Ishikawa (cell line): ENCODE measurements at regions not wholly inside any gene's neighbourhood (a gene's known extent, or its start where the extent isn't known, plus 50 kb on each side); places are given as distances from the start of the nearest gene placed in this dataset.

Experiments
- CREB1 ChIP-seq: IDR thresholded peaks from 2 replicates; pipeline ENCODE4 v1.6.1; 2012; ENCODE audit warnings: low read depth
- EGR1 ChIP-seq: IDR thresholded peaks from 2 replicates; pipeline ENCODE4 v1.6.1; 2012
- EP300 ChIP-seq: IDR thresholded peaks from 2 replicates; pipeline ENCODE4 v1.6.1; 2012; ENCODE audit warnings: borderline replicate concordance
- NFIC ChIP-seq: IDR thresholded peaks from 2 replicates; pipeline ENCODE4 v1.6.1; 2012
- RAD21 ChIP-seq: IDR thresholded peaks from 2 replicates; pipeline ENCODE4 v1.6.1; 2012; ENCODE audit warnings: low read depth
- TAF1 ChIP-seq: IDR thresholded peaks from 2 replicates; pipeline ENCODE4 v1.6.1; 2012; ENCODE audit warnings: low read depth, mild to moderate bottlenecking
- TEAD4 ChIP-seq: IDR thresholded peaks from 2 replicates; pipeline ENCODE4 v1.6.1; 2012
- YY1 ChIP-seq: IDR thresholded peaks from 2 replicates; pipeline ENCODE4 v1.6.1; 2012; ENCODE audit warnings: low read depth
- TF ChIP-seq, protein P1 (sequence below): IDR thresholded peaks from 2 replicates; pipeline ENCODE4 v1.6.1; 2012
- TF ChIP-seq, protein P2 (sequence below): IDR thresholded peaks from 2 replicates; pipeline ENCODE4 v1.6.1; 2012; ENCODE audit warnings: low read depth, mild to moderate bottlenecking

- TF ChIP-seq, protein P1, sequence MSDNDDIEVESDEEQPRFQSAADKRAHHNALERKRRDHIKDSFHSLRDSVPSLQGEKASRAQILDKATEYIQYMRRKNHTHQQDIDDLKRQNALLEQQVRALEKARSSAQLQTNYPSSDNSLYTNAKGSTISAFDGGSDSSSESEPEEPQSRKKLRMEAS, result no peak
- TF ChIP-seq CREB1 (no peak), EGR1 (no peak), EP300 (no peak), TEAD4 (no peak), YY1 (no peak), NFIC (no peak), RAD21 (no peak), TAF1 (no peak)
- TF ChIP-seq, protein P2, sequence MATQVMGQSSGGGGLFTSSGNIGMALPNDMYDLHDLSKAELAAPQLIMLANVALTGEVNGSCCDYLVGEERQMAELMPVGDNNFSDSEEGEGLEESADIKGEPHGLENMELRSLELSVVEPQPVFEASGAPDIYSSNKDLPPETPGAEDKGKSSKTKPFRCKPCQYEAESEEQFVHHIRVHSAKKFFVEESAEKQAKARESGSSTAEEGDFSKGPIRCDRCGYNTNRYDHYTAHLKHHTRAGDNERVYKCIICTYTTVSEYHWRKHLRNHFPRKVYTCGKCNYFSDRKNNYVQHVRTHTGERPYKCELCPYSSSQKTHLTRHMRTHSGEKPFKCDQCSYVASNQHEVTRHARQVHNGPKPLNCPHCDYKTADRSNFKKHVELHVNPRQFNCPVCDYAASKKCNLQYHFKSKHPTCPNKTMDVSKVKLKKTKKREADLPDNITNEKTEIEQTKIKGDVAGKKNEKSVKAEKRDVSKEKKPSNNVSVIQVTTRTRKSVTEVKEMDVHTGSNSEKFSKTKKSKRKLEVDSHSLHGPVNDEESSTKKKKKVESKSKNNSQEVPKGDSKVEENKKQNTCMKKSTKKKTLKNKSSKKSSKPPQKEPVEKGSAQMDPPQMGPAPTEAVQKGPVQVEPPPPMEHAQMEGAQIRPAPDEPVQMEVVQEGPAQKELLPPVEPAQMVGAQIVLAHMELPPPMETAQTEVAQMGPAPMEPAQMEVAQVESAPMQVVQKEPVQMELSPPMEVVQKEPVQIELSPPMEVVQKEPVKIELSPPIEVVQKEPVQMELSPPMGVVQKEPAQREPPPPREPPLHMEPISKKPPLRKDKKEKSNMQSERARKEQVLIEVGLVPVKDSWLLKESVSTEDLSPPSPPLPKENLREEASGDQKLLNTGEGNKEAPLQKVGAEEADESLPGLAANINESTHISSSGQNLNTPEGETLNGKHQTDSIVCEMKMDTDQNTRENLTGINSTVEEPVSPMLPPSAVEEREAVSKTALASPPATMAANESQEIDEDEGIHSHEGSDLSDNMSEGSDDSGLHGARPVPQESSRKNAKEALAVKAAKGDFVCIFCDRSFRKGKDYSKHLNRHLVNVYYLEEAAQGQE, result no peak
Measured at GRCh38 chr1:198889749-198890148, 250.9 kb downstream of the PTPRC start.
